Right lobe of liver (tissue), 4 donors: ENCODE measurements at regions not wholly inside any gene's neighbourhood (a gene's known extent, or its start where the extent isn't known, plus 50 kb on each side); places are given as distances from the start of the nearest gene placed in this dataset.

Source experiments
- POLR2A ChIP-seq: fragments of 450-650 bp; IDR thresholded peaks from one replicate; pipeline ENCODE4 v1.6.1; 2017; ENCODE audit warnings: antibody characterized with exemption, mild to moderate bottlenecking
- TF ChIP-seq, protein P1 (sequence below), 4 donors: fragments of 200-600 bp in 3 of 4; fragments of 450-650 bp in 1 of 4; IDR thresholded peaks; one replicate each; pipeline versions ENCODE4 v1.5.1 to v1.8.0; 2016 to 2022; ENCODE audit warnings: antibody characterized with exemption in 4 of 4, mild to moderate bottlenecking in 2 of 4
- donor health status: DM: no; HTN: no; CAD: no.
- donor health status: DM: no; HTN: no; CAD: no.
- donor health status: DM: no; HTN: yes; CAD: no.

- TF ChIP-seq, protein P1, sequence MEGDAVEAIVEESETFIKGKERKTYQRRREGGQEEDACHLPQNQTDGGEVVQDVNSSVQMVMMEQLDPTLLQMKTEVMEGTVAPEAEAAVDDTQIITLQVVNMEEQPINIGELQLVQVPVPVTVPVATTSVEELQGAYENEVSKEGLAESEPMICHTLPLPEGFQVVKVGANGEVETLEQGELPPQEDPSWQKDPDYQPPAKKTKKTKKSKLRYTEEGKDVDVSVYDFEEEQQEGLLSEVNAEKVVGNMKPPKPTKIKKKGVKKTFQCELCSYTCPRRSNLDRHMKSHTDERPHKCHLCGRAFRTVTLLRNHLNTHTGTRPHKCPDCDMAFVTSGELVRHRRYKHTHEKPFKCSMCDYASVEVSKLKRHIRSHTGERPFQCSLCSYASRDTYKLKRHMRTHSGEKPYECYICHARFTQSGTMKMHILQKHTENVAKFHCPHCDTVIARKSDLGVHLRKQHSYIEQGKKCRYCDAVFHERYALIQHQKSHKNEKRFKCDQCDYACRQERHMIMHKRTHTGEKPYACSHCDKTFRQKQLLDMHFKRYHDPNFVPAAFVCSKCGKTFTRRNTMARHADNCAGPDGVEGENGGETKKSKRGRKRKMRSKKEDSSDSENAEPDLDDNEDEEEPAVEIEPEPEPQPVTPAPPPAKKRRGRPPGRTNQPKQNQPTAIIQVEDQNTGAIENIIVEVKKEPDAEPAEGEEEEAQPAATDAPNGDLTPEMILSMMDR (IDR thresholded peaks at IDR 0.05) = peak in 1 of 4 donors; percentile 20
- no peak for TF ChIP-seq POLR2A
Measured at GRCh38 chr2:8158711-8159110, 523.1 kb upstream of the ID2 start.
